A172 (cell line): ENCODE measurements at regions not wholly inside any gene's neighbourhood (a gene's known extent, or its start where the extent isn't known, plus 50 kb on each side); places are given as distances from the start of the nearest gene placed in this dataset.

Source experiments
- DNase-seq: peaks from one replicate; pipeline ENCODE4 v3.0.0-alpha.2; 2015; ENCODE audit warnings: low spot score

DNA sequence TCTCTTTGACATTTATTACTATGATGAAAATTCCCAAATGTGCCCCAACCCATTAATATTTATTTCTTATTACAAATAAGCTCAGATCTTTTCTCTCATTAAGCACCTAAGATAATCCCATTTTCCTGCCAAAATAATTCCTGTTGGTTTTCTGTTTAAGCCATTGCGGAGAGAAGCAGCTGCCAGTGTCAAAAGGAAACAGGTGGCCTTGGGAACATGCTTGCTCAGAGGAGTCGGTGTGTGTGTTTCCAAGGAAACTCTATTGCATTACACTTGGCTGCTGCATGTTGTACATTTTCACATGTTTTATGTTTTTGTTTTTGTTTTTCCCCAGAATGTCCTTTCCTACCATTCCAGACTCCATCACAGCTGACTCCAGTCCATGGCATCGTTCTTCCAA is 56.4 kb downstream of the CD24 start:
- no peak for DNase-seq

DNA sequence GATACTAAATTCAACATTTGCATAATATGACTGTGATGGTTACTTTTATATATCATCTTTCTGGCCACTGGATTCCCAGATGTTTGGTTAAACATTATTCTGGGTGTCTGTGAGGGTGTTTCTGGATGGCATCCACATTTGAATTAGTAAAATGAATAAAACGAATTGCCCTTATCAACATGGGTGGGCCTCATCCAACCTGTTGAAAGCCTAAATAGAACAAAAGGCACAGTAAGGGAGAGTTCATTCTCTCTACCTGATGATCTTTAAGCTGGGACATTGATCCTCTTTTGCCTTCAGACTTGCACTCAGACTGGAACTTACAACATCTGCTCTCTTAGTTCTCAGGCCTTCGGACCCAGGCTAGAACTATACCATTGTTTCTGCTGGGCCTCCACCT is 57.6 kb downstream of the CD24 start:
- no peak for DNase-seq

DNA sequence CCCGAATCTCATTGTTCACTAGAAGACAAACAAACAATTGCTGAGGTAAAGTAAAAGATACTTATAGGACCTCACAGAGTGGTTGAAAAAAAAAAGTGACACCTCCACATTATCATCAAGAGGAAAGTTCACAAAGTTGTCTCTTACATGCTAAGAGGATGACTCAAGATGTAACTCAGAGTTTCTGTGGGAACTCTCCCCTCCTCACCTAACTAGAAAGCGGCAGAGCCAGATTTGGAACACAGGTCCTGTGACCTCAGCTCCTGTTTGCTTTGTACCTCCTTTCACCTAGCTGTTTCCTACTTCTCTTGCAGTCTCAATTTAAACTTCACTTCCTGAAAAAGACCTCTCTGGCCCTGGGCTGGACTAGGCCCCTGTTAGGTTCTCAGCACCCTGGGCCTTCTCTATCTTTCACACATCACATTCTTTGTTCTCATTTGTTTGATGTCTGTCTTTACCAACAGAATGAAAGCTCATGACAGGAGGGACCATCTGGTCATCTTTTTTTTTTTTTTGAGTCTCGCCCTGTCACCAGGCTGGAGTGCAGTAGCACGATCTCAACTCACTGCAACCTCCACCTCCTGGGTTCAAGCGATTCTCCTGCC is 60.8 kb downstream of the CD24 start:
- DNase-seq: no peak

DNA sequence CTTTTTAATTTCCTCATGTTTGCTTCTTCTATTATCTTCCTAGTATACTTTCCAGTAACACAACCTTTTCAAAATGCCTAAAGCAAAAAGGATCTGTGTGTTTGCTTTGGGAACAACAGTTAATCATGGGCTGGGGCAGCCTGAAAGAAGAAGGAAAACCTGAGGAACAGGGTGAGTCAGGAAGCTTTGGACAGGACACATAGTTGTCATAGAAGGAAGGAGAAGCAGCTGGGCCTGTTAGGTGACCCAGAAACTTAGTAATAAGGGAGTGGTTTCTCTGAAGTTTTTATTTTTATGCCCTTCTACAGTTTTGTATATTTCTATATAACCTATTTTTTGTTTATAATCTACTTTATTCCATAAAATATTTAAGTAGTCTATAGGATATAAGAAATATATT is 61.4 kb downstream of the CD24 start:
- DNase-seq: no peak

DNA sequence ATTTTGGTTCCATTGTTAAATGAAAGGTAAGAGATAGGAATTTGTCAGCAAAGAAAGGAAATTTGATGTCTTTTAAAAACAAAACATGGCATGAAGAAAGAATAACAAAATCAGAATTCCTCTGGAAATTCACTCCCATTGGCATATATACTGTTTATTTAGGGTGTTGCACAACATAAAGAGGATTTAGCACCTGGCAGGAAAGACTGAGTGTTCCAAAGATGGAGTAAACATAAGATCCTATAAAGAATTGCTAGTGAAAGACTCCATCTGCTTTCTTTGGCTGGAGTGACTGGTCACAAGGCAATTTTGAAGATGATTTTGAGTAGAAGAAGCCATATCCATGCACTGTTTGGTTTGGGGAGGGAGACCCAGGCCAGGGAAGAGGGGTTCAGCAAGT is 62.4 kb downstream of the CD24 start:
- no peak for DNase-seq

DNA sequence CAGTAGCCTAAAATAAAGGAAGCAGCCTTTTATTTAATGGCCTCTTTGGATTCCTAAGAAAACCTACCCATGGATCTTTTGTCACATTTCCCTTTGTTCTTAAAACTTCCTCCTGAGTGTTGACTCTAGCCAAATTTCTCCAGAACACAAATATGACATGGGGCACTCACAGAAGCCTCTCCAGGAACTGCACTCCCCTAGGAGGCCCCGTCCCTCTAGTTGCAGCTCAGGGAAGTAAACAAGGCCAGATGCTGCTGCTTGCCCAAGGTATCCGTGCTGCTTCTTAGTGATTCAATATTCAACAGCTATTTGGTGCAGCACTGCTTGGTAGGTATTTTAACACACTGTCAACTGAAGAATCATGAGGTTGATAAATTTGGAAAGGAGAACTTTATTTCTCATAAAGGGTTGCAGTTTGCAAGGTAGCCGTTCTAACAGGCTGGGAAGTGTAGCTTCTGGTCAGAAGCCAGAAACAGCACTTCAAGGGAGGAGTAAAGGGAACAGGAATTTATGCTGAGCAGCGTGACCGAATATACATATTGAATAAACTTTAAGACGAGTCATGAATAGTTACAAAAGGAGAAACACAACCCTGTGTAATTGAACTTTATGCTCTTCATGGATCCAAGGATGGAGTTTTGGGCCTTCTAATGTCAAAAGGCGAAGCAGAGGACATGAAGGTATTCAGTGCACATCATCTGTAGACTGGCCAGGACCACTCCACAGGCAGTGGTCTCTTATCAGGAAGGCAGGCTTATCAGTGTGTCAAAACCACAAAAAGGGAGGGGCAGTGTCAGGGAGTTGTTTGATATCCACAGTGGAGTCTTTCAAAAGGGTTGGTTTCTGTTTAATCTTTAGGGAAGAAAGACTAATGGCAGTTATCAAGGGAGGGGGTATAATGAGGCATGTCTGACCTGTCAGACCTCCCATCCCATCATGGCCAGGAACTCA is 63.3 kb downstream of the CD24 start:
- DNase-seq: peak; percentile 13

DNA sequence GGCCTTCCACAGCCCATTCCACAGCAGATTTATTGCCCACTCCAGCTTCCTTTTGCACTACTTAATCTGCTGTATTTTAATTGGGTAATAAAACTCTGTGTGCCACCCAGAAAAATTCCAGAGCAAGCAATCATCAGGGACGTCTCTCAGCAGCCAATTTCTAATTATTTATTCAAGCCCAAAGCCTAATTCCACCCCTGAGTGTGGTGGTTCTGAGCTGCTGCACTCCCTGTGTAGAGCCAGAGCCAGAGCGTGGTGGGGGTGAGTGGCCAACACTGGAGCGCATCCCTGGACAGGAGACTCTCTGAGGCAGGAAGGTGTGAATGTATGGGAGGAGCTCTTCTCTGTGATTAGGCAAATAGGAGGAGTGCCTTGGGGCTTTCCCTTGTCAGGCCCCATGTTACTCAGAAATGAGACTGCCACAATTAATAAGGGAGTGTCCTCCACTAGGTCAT is 66.1 kb downstream of the CD24 start:
- DNase-seq: peak; percentile 57

DNA sequence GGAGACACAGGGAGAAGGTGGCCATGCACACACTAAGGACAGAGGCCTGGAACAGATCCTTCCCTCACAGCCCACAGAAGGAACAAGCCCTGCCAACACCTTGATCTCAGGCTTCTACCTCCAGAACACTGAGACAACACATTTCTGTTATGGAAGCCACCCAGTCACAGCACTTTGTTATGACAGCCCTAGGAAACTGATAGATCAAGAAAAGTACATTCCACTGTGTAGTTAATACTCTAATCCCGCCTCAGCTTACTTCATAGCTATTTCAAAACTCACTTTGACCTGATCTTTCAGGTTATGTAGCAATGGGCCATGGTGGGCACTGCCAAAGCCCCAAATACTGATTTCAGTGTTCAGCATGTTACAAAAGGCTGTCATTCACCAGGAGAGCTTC is 66.8 kb downstream of the CD24 start:
- DNase-seq: no peak

DNA sequence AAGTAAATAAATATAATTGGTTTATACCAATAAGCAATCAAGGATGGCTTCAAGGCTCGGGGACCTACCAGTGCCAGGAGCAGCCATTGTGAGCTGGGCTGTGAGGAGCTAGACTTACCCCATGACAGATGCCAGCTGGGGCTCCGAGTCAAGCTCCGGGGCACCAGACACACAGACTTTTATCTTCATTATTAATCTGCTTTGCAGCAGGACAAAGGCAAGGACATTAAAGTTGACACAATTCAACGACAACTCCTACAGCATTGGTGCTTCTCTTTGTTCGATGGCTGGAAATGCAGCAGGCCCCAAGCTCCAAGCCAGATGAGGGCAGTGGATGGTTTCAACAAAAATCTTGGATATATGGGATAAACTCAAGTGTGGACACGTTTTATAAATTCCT is 68.3 kb downstream of the CD24 start:
- no peak for DNase-seq

DNA sequence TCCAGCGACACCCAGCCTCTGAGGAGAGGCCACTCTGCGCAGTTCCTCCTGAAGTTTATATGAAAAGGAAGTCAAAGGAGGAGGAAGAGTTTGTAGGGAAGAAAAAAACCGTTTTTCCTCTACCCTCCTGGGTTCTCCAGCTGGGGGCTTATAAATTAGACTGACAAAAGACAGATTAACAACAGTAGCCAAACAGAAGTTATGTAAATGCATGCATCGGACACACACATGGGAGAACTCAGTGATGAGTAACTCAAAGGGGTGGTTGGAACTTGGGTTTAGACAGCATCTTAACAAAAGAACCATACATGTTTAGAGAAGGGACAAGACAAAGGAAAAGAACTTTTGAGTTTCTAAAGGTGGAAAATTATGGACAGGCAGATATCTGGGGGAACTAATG is 71.2 kb downstream of the CD24 start:
- no peak for DNase-seq

DNA sequence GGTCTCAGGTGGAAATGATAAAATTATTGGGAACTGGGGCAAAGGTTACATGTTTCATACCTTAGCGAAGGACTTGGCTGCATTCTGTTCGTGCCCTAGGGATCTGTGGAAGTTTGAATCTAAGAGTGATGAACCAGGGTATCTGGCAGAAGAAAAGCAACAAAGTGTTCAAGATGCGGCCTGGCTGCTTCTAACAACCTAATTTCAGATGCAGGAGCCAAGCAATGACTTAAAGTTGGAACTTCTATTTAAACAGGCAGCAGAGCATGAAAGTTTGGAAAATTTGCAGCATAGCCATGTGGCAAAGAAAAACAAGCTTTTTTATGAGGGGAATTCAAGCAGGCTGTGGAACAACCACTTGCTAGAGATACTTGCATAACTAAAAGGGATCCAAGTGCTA is 73.5 kb downstream of the CD24 start:
- DNase-seq: no peak

DNA sequence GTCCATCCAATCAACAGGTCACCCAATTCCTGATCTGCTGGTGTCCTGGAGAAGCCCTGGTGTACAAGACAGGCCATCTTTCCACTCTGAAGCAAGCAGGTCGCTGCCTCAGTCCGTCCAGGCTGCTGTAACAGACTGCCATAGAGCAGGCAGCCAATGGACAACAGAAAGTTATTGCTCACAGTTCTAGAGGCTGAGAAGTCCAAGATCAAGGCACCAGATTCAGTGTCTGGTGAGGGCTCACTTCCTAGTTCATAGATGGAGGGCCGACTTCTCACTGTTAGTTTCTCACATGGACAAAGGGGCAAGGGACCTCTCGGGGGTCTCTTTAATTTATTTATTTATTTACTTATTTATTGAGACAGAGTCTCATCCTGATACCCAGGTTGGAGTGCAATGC is 74.8 kb downstream of the CD24 start:
- DNase-seq: no peak

DNA sequence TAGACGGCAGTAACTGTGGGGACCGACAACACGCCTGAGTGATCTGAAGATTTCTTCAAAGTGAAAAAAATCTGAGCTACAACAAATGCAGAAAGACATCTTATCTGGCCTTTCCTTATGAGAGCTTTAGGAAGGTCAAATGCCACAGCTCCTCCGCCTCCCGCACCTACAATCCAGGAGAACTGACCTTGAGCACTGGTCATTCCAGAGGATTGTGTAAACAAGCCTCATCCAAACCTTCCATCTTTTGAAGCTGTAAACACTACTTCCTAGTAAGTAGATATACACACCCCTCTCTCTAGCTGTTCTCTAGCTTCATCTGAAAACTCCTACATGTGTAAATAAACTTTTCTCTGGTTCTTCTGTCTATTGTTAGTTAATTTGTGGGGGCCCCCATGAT is 76.9 kb downstream of the CD24 start:
- DNase-seq: no peak

DNA sequence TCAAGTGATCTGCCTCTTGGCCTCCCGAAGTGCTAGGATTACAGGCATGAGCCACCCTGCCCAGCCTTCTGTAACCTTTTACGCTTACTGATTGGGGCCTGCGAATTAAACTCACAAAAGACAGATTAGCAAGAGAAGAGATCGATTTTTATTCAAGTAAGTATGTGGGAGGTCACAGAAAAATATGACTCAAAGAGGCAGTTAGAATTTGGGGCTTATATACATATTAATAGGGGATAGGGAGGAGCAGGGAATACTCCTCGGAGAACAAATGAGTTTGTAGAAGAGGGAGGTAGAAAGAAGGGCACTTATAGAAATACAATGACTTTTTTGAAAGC is 78.9 kb downstream of the CD24 start:
- DNase-seq: no peak

DNA sequence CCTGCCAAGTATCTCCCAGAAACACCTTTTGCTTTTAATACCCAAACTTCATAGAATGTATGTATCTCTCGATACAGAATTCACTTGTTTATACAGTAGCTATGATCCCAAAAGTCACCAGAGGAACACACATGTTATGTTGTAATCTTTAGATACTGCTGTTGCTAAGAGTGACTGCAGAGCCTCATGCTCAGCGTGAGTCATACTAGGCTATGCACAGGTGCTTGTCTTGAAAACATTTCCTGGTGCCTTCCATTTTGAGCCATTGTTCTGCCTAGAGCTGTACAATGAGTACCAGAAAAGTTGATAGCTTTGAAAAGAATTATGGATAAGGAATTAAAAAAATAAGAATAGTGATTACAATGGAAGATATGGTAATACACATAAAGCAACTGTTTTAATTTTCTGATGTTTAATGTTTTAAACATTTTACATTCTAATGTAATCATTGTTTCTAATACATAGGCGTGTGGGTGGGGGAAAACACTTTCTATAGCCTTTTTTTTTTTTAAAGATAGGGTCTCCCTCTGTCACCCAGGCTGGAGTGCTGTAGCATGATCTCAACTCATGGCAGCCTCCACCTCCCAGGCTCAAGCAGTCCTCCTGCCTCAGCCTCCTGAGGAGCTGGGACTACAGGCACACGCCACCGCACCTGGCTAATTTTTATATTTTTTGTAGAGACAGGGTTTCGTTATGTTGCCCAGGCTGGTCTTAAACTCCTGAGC is 79.4 kb downstream of the CD24 start:
- DNase-seq: no peak

DNA sequence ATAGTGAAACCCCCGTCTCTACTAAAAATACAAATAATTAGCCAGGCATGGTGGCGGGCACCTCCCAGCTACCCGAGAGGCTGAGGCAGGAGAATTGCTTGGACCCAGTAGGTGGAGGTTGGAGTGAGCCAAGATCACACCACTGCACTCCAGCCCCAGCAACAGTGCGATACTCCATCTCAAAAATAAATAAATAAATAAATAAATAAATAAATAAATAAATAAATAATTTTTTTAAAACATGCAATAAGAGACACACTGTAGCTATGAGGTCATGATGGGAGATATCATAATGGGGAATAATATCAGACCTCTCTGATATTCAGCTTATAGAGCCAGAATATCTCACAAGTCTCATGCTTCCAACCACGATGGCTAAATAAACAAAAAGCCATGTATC is 82.3 kb downstream of the CD24 start:
- DNase-seq: no peak

DNA sequence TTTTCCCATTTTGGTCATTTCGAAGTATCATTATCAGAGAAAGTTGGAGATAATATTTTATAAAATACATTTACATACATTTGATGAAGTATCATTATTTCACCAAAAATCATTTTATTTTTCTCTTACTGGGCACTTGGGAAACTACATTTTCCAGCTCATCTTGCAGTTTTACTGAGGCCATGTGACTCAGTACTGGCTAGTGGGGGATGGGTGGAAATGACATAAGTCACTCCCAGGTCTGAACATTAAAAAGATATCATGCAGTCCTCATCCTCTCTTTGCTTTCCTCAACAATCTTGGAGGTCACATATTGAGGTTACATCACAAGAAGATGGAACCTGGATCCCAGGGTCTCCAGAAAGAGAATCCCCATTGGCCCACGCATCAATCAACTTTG is 84.1 kb downstream of the CD24 start:
- no peak for DNase-seq

DNA sequence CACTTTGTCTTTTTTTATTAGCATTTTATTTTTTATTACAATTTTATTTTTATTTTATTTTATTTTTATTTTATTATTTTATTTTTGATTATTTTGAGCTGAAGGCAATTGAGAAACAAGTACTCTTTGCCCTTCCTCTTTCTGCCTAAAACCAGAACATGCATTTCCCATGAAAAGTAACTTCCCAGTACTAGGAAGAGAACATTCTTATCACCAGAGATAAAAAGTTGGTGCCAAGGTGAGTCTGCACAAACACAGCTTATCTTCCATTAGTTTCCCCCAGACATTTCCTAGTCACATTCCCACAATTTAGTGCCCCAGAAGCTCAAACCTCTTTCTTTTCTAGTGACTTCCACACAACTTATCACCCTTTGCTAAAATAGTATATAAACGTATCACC is 84.8 kb downstream of the CD24 start:
- no peak for DNase-seq

DNA sequence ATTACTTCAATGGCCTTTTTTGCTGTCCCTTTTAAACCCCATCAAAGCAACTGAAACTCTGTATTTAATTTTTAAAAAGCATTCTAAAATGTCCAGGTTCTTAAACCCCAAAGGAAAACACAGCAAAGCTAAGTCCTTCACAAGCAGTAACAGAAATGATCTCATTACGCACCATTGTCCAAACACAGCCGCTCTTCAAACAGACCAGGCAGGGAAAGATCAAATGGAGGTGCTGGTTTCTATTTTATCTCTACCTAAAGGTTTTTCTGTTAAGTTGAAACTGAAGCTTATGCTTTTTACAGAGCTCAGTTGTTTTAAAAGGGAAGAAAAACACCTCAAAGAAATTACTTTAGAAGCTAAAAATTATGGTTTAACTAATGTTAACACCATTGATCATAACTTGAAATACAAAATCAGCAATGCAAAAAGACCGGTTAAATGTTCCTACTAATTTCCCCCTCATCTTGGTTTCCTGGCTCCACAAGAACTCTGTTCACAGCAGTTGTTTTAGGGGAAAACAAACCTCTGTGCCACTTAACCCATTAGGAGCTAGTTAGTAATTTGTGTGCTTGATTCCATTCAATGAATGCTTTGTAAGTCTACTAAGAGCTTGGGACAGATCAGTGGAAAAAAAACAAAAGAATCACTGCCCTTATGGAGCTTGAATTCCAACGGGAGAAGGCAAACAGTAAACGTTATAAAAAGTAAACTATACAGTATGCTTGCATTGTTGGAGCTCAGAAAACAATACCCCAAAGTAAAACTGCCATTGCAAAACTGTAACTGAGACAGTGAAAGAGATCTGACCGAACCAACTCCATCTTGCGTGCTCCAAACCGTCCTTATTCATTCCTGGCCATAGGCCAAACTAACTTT is 87.4 kb downstream of the CD24 start:
- DNase-seq: no peak

DNA sequence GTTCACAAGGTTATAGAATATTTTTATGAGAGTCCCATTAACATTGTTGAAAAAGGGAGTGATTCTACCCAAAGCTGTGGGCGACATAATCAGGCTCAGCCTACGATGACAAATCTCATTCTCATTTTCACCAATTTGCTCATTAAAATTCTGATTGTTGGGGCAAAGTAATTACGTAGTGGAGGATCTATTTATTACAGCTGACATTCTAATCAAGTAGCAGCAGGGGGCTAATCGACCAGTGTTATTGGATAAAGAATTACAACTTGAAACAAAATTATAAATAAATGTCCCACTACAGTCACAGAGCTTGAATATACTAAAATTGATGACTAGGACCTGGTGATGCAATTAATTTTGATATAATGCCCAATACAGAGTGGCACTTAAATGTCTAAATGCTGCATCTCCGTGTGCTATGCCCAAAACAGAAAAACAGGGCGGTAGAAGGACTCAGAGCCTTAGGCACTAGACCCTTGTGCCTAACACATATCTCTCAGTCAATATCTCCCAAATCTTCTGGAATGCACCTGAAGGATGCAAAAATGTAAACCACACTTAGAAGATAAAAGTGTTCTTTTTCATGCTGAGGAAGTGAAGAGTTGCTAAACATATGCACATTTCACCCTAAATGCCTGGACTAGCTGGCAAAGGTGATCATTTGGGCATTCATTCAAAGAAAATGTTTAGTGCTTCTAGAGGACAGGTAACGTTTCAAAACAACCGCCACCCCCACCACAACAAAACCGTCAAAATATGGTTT is 88.3 kb downstream of the CD24 start:
- DNase-seq: no peak

DNA sequence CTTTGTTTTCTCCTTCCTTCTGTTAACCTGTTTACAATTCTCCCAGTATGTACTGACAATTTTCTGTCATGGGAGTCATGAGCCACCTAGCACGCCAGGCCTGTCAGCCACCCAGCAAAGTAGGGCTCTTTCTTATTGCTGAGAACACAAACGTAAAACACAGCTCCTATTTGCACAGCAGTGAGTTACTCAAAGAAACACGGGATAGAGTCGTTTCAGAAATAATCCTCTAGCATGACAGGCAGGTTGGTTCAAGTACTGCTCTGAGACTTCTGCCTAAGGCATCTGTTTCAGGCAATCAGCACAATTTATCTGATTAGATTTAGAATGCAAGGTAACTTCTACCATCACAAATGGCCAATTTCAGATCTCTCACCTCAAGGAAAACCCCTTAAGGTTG is 88.8 kb downstream of the CD24 start:
- no peak for DNase-seq
